ENCODE measurements at regions not wholly inside any gene's neighbourhood (a gene's known extent, or its start where the extent isn't known, plus 50 kb on each side); places are given as distances from the start of the nearest gene placed in this dataset.
A peak's percentile ranks its signal among the peaks of the same experiment; 100 is the strongest.
"Not testable (repeated sequence)": the region's sequence is repeated elsewhere in the genome, so short reads cannot be mapped to it uniquely, and the experiment has no call there.

- no peak for DNase-seq
These were observed 970.8 kb downstream of the PLOD2 start for GRCh38 chr3:145190138-145190537.

GRCh38 chr3:145190761-145191160 is 970.2 kb downstream of the PLOD2 start:
- no peak for DNase-seq

DNA sequence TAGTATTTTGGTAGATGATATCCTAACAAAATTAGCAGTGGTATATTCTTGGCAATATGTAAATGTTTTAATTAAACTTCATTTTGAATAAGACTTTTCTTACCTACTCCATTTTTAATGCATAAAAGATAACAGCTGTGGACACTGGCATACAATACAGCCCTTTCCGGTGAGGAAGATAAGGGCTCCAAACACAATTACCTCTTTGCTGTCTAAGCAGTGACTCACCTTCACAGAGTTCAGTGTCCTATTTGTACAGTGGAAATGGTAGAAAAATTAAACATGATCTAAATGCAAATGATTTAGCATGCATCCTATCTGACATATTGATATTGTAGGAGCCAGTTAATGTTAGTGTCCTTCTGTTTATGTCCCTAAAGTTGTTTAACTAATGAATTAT is 969.4 kb downstream of the PLOD2 start:
- no peak for DNase-seq

DNA sequence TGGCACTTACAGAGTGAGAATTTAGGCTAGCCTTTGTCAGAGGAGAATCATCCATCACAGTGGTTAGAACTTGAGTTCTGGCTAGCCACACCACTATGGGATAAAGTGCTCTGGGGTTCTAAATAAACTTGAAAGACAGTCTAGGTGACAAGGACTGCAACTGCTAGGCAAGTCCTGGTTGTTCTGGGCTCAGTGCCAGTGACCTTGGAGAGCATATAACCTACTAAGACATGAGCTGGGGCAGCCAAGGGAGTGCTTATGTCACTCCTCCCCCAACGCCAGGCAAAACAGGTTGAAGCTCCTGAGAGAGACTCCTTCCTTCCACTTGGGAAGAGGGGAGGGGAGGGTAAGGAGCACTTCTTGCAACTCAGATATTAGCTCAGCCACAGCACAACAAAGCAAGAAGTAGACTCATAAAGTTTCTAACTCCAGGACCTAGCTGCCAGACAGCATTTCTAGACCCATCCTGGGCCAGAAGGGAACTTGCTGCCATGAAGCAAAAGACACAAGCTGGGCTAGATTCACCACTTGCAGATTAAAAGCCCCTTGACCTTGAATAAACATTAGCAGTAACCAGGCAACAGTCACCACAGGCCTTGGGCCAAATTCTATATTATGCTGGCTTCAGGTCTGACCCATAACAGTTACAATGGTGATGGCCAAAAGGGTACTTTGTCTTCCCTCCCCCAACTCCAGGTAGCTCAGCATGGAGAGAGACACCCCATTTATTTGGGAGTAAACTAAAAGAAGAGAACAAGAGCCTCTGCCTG is 963.7 kb downstream of the PLOD2 start:
- no peak for DNase-seq

GRCh38 chr3:145197821-145198220 is 963.2 kb downstream of the PLOD2 start:
- no peak for DNase-seq

DNA sequence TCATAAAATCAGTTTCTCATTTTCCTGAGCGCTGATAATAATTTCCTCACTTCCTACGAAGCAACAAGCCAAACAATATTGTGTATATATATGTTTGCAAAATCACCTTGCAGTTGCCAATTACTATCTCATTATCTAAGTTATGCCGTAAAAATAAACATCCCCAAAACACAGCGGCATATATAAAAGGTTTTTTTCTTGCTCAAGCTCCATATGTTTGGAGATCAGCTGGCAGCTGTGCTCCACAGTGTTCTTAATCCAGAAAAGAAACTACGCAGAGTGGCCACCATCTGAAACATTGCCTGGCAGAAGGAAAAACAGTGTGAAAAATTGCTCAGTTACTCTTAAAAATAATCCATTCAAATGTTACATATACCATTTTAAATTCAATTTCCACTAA is 951.4 kb downstream of the PLOD2 start:
- DNase-seq, result no peak

DNA sequence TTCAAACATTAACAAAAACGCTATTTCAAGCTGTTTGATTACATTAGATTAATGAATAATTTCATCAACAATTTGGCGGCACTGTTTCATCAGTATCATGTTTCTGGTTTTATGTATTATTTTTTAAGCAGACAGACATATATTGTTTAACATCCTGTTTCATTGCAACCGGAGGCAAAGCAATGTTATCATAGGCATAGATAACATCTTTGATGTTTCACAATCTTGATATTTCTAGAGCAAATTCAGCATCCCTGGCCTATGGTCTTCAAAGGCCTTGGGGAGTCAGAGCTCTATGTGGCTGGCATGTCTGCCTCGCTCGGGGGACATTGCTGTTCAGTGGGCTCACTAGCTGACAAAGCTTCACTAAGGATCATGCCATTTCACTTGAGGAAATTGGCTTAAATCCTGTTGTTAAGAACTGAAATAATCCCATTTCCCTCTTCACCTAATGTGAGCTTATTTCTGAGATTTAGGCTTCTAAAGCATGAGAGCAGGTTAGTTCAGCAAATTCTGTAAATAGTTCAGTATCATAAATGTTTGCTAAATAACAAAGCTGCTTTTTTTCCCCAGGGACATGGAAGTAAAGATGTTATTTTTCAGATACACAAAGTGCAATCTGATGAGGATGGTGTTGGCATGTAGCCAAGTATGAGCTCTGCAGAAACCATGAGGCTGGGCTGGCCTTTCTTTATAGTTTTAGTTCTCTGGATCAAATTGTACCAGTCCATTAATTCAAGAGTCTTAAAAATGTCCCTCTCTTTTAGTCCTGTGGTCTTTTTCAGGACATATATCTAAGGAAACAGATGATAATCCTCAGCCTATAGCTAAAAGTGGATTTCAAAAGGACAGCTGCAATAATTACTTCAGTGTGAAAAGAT is 941.4 kb downstream of the PLOD2 start:
- no peak for DNase-seq

GRCh38 chr3:145224886-145225285 is 936.1 kb downstream of the PLOD2 start:
- DNase-seq, result no peak

DNA sequence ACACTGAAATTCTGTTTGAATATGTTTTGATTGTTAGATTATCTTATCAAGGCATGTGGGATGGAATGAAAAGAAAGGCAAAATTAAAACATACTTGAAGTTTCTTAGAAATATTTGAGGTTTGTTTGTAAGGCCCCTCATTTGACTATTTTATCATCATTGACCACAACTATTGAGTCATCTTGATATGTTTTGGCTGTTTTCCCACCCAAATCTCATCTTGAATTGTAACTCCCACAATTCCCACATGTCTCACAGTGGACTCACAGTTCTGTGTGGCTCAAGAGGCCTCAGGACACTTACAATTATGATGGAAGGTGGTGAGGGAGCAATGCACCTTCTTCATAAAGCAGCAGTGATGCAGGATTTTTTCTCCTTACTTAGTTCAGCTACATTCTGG is 917.1 kb downstream of the PLOD2 start:
- DNase-seq, result no peak

DNA sequence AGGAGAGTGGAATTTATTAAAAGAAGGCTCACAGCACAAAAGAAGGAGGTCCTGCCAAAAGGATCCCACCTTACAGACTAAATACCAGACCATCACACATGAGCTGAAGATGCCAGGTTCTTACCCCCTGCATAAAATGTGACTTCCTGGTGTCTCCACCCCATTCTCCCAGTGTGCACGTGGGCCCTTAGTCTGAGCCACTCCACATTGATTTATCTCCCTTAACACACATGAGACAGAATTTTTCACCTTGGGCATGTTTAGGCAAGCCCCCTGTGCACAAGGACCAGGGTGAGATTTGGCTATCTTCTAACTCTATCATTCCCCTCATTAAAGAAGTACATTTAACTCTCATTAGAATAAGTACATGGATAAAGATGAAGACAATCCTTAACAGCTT is 916.7 kb downstream of the PLOD2 start:
- no peak for DNase-seq

DNA sequence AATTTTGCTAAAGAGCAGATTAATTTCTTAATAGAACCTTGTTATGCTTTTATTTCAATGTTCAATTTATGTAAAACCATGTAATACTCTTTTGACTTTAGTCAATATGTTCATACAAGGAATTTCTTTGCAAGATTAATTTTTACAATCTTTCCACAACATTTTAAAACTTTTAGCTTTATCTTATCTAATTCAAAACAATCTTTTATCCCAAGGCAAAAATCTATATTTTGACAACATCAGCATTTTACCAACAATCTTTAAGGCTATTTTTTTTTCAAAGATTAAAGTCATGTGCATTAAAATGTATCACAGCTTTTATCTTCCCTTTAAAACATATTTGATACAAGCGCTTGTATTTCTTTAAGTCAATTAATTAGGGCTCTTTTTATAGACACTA is 914.7 kb downstream of the PLOD2 start:
- DNase-seq, result no peak

- no peak for DNase-seq
These were observed 912.1 kb downstream of the PLOD2 start for GRCh38 chr3:145248928-145249327.

GRCh38 chr3:145251311-145251710 is 909.7 kb downstream of the PLOD2 start:
- DNase-seq, result no peak

- DNase-seq, result not testable (repeated sequence)
These were observed 903.0 kb downstream of the PLOD2 start for GRCh38 chr3:145257967-145258366.

DNA sequence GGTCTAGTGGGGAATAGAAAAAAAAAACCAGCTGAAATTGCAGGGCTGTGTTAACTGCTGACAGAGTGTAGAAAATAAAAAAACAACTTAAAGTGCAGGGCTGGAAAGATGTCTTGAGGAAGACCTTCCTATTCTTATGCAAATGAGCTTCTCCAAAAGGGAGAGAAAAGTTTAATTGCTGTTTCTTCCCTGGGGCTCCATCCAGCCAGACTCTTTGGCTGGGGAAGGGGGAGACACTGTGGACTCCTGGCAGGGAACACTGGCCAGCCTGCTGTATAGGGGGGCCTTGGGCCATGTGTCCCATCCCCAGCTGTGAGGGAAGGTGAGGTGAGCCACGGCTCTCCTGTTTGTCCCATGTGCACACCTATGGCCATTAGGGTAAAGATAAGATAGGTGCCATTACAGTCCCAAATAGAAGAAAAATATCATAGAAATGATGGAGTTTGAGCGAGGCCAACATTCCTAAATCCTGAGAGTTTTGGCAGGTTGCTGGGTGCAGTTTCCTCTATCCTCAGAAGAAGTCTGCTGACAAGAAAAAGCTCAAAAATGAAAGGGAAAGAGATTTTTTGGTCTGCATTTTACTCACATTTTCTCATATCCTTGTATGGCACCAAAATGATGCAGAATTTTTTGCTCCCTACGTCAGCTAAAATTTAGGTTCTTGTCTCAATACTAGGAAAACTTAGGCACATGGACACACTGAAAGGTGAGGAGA is 901.7 kb downstream of the PLOD2 start:
- DNase-seq, result no peak

- DNase-seq, result not testable (repeated sequence)
These were observed 897.5 kb downstream of the PLOD2 start for GRCh38 chr3:145263458-145263857.

GRCh38 chr3:145266368-145266767 is 894.6 kb downstream of the PLOD2 start:
- no peak for DNase-seq

DNA sequence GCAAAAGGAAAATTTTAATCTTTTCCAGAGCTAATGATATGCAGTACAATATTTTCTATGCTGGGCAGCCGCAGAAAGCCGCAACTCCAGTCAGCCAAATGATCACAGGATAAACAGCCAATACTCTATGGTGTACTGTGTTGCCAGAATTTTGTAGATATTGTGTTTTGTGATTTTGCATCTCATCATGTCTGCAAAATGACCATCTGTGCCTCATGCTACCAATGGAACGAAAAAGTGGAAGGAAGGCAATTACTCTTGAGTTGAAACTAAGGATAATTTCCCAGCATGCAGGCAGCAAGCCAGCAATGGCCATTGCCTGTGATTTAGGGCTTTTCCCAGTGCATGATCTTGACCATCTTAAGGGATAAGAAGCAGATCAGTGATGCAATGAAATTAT is 891.9 kb downstream of the PLOD2 start:
- no peak for DNase-seq

GRCh38 chr3:145272684-145273083 is 888.3 kb downstream of the PLOD2 start:
- DNase-seq, result peak; percentile 98

GRCh38 chr3:145282505-145282904 is 878.5 kb downstream of the PLOD2 start:
- no peak for DNase-seq

DNA sequence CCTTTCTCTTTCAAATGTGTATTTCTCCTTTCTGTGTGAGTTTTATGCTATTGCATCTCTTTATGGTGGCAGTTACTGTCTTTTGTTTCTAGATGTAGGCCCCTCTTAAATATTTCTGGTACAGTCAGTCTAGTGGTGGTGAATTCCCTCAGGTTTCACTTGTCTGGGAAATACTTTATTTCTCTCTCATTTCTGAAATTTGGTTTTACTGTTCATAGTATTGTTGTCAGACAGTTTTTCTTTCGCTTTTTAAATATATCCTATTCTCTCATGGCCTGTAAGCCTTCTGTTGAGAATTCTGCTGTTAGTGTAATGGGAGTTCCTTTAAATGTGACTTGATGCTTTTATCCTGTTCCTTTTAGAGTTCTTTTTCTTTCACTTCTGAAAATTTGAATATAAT is 874.0 kb downstream of the PLOD2 start:
- no peak for DNase-seq

DNA sequence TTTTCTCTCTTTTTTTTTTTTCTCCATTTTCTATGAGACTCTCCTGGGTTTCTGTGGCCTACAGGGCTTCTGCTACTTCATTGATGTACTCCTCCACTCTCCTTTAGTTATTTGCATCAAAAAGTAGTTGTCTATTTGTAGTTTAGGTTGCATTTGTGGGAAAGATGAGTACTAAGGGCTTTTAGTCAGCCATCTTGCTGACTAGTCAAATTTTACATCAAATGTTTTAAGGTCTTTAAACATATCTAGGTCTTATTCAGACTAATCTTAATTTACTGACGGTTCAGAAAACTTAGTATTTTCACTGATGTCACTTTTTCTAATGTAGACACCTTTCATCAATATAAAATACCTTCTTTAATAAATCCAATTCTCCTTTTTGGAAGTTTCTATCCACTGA is 871.0 kb downstream of the PLOD2 start:
- no peak for DNase-seq

DNA sequence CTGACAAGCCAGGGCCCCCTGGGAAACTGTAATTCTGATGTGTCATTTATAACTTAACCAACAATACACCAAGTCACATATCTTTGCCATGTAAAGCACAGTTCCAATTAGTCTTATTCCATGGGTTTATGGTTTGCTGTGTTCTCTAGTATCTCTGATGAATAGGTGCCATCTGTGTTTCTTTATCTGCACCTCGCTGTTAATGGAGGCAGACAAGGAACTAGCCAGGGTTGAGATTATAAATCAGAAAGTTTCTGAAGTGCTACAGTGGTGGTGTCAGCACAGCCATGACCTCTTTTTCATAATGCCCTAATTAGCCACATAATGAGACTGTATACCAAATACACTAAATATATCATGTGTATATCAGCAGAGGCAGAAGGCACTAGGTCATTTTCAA is 866.4 kb downstream of the PLOD2 start:
- no peak for DNase-seq

Data from skin of body (tissue), 1 donor.